CD4-positive, alpha-beta T cell (primary cell): ENCODE measurements at regions not wholly inside any gene's neighbourhood (a gene's known extent, or its start where the extent isn't known, plus 50 kb on each side); places are given as distances from the start of the nearest gene placed in this dataset.
A peak's percentile ranks its signal among the peaks of the same experiment; 100 is the strongest.
"Not testable (repeated sequence)": the region's sequence is repeated elsewhere in the genome, so short reads cannot be mapped to it uniquely, and the experiment has no call there.

Experiments used
- ATAC-seq: fragments of 200-7000 bp; cut with Tn5 transposase; one replicate; pipeline ENCODE4 v1.10.0; 2022; ENCODE audit warnings: mild to moderate bottlenecking; ENCODE audit not compliant: poor library complexity
- CTCF ChIA-PET: fragments of 350-600 bp; sonication (Branson Sonifier 250); formaldehyde crosslinking; loops from one replicate; lab custom pipeline; 2021; ENCODE audit warnings: antibody characterized with exemption, inconsistent platforms; lab: Charles Lee
- POLR2A ChIA-PET: fragments of 350-600 bp; sonication (Branson Sonifier 250); formaldehyde crosslinking; loops from one replicate; lab custom pipeline; 2021; ENCODE audit warnings: antibody characterized with exemption, inconsistent platforms; lab: Charles Lee
- DNase-seq, 14 experiments: peaks; one replicate each; pipeline ENCODE4 v3.0.0-alpha.2; 2013 to 2020; ENCODE audit warnings: mixed read lengths in 2 of 14
- H3K27ac ChIP-seq, 2 donors: one replicate each; pipeline versions ENCODE4 v1.5.1 to v1.7.0; 2013; ENCODE audit warnings: low read length in 2 of 2, low read depth in 1 of 2, mild to moderate bottlenecking in 1 of 2
- H3K27me3 ChIP-seq, 2 experiments: 1 replicate in 1 of 2; 2 replicates in 1 of 2; pipeline versions ENCODE4 v1.6.1 to v1.7.0; 2013; ENCODE audit warnings: low read length in 2 of 2, control low read depth in 1 of 2, mild to moderate bottlenecking in 1 of 2, moderate library complexity in 1 of 2; ENCODE audit not compliant: insufficient read depth in 2 of 2, control insufficient read depth in 1 of 2
- H3K36me3 ChIP-seq: one replicate; pipeline ENCODE4 v1.6.1; 2013; ENCODE audit warnings: low read length, control low read depth; ENCODE audit not compliant: insufficient read depth
- H3K4me1 ChIP-seq: one replicate; pipeline ENCODE4 v1.6.1; 2013; ENCODE audit warnings: low read length, control low read depth; ENCODE audit not compliant: insufficient read depth
- H3K4me3 ChIP-seq: one replicate; pipeline ENCODE4 v1.5.1; 2013; ENCODE audit warnings: mild to moderate bottlenecking, low read length, moderate library complexity
- H3K9me3 ChIP-seq, 2 experiments: 1 replicate in 1 of 2; 2 replicates in 1 of 2; pipeline versions ENCODE4 v1.6.1 to v1.7.0; 2013; ENCODE audit warnings: low read length in 2 of 2, mild to moderate bottlenecking in 2 of 2, control low read depth in 1 of 2, moderate library complexity in 1 of 2; ENCODE audit not compliant: control insufficient read depth in 1 of 2, insufficient read depth in 1 of 2
- H3K27ac Mint-ChIP-seq: one replicate; pipeline ENCODE4 v1.8.0; 2020; ENCODE audit warnings: mixed read lengths
- H3K27me3 Mint-ChIP-seq: one replicate; pipeline ENCODE4 v1.8.0; 2021; ENCODE audit warnings: mixed read lengths
- H3K36me3 Mint-ChIP-seq: one replicate; pipeline ENCODE4 v1.8.0; 2021; ENCODE audit warnings: low read depth, mixed read lengths
- H3K4me1 Mint-ChIP-seq: one replicate; pipeline ENCODE4 v1.8.0; 2021; ENCODE audit warnings: low read depth, mixed read lengths
- H3K4me3 Mint-ChIP-seq: one replicate; pipeline ENCODE4 v1.8.0; 2020; ENCODE audit warnings: mild to moderate bottlenecking, mixed read lengths
- H3K9me3 Mint-ChIP-seq: one replicate; pipeline ENCODE4 v1.8.0; 2020; ENCODE audit warnings: mixed read lengths
- intact Hi-C, 2 experiments: fragments of 100-400 bp; cut with DNase I in 1 of 2; cut with micrococcal nuclease in 1 of 2; formaldehyde crosslinking; loops; one replicate each; pipeline versions ENCODE4 v1.15.1 to v1.9.0; 2023 to 2025; cut with DNase I, micrococcal nuclease
- TF ChIP-seq, protein P1 (sequence below): fragments of 200-600 bp; IDR thresholded peaks from one replicate; pipeline ENCODE4 v1.8.0; 2022; ENCODE audit warnings: antibody characterized with exemption, mild to moderate bottlenecking

DNA sequence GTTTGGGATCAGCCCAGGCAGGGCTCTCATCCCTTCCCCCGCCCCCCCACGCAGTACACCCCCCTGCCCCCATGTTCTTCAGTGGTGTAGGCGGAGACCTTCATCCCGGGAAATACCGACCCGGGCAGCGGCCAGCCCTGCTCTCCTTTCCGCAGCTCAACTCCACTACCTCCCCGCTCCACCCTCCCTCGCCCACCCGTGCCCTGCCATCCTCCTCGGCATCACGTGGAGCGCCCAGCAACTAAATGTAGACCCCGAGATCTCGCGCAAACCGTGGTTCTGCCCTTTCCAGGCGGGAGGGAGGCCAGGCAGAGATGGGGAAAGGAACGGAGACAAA is 1932.2 kb upstream of the DEFB115 start:
- H3K9me3 Mint-ChIP-seq = peaks cover 15% of the 10 kb centered on the region
- no peak for ATAC-seq

DNA sequence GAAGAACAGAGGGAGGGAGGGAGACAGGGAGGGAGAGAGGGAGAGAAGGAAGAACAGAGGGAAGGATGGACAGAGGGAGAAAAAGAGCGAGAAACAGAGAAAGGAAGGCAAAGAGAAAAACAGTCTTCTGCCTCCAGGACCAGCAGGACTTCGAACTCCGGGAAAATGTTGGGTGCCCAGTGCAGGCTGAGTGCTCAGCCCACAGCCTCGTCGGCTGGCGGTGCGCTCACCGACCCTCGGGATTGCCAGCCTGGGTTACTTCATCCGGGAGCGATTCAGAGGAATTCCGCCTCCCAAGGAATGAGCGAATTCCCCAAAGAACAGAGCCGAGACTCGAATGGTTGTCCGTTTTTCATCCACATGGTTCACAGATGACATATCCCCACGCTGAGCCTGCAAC is 1931.7 kb upstream of the DEFB115 start:
- H3K4me3 Mint-ChIP-seq, POLR2A ChIA-PET, DNase-seq, intact Hi-C loops, CTCF ChIA-PET, H3K4me1 Mint-ChIP-seq, H3K27ac Mint-ChIP-seq, H3K27ac ChIP-seq, H3K27me3 ChIP-seq, H3K36me3 Mint-ChIP-seq, ATAC-seq, H3K4me3 ChIP-seq, H3K4me1 ChIP-seq, H3K36me3 ChIP-seq, H3K27me3 Mint-ChIP-seq: not testable (repeated sequence)
- peaks cover 5 to 52% of the 10 kb centered on the region in 2 experiments for H3K9me3 ChIP-seq
- H3K9me3 Mint-ChIP-seq = peaks cover 17% of the 10 kb centered on the region

More for the DNA sequence above, 1932.2 kb upstream of the DEFB115 start:
- H3K4me3 Mint-ChIP-seq = no peak overlapping the region
- intact Hi-C loops = no loop called here
- ChIA-PET CTCF (no interaction called here), POLR2A (no interaction called here)
- Histone ChIP-seq H3K4me1 (no peaks in the 10 kb centered on the region), H3K27ac (no peak overlapping the region), H3K4me3 (peak overlapping the region; percentile 16), H3K27me3 (peaks cover 0 to 4% of the 10 kb centered on the region in 2 experiments), H3K9me3 (peaks cover 1 to 51% of the 10 kb centered on the region in 2 experiments), H3K36me3 (no peaks in the 10 kb centered on the region)
- TF ChIP-seq, protein P1, sequence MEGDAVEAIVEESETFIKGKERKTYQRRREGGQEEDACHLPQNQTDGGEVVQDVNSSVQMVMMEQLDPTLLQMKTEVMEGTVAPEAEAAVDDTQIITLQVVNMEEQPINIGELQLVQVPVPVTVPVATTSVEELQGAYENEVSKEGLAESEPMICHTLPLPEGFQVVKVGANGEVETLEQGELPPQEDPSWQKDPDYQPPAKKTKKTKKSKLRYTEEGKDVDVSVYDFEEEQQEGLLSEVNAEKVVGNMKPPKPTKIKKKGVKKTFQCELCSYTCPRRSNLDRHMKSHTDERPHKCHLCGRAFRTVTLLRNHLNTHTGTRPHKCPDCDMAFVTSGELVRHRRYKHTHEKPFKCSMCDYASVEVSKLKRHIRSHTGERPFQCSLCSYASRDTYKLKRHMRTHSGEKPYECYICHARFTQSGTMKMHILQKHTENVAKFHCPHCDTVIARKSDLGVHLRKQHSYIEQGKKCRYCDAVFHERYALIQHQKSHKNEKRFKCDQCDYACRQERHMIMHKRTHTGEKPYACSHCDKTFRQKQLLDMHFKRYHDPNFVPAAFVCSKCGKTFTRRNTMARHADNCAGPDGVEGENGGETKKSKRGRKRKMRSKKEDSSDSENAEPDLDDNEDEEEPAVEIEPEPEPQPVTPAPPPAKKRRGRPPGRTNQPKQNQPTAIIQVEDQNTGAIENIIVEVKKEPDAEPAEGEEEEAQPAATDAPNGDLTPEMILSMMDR = no peak
- no peaks in the 10 kb centered on the region for H3K27me3 Mint-ChIP-seq
- H3K36me3 Mint-ChIP-seq = peaks cover 6% of the 10 kb centered on the region
- DNase-seq = no peak
- no peak overlapping the region for H3K27ac Mint-ChIP-seq
- H3K4me1 Mint-ChIP-seq = no peaks in the 10 kb centered on the region

DNA sequence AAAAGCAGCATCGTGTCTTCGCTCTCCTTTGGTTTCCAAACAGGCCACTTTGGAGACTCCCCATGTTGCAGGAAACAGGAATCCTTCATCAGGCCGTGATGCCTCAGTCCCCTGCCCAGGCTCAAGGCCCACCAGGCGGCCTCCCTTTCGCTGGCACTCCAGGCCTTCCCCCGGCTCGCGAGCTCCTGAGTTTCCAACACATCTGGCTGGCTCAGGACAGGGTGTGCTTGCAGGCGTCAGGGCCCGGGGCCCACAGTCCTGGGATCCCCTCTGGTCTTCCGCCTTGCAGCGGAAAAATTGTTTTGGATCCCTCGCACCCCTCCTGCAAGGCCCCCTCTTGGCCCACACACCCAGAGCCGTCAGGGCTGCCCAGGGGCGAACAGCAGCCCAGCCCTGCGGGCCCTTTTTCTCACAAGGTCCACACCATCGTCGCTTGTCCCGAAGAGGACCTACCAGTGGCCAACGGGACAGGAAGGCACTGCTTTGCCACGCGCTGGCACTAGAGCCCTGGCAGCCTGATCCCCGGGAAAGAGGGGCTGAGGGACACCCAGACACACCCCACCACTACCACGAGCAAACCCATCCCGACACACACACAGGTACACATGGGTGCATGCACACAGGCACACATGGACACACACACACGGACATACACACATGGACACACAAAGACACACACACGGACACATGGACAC is 1930.9 kb upstream of the DEFB115 start:
- H3K4me1 Mint-ChIP-seq = no peaks in the 10 kb centered on the region
- no peaks in the 10 kb centered on the region for H3K27me3 Mint-ChIP-seq
- no peaks in the 10 kb centered on the region for H3K4me1 ChIP-seq
- CTCF ChIA-PET = no interaction called here
- peaks cover 0 to 4% of the 10 kb centered on the region in 2 experiments for H3K27me3 ChIP-seq
- H3K9me3 Mint-ChIP-seq = peaks cover 18% of the 10 kb centered on the region
- no peak overlapping the region for H3K27ac Mint-ChIP-seq
- no peak overlapping the region for H3K4me3 ChIP-seq
- peaks cover 5 to 56% of the 10 kb centered on the region in 2 experiments for H3K9me3 ChIP-seq
- no peak for DNase-seq
- intact Hi-C loops = no loop called here
- no peaks in the 10 kb centered on the region for H3K36me3 ChIP-seq
- POLR2A ChIA-PET = no interaction called here
- peaks cover 6% of the 10 kb centered on the region for H3K36me3 Mint-ChIP-seq
- no peak for ATAC-seq
- H3K4me3 Mint-ChIP-seq = no peak overlapping the region
- H3K27ac ChIP-seq = no peak overlapping the region
- TF ChIP-seq, protein P1 = no peak

DNA sequence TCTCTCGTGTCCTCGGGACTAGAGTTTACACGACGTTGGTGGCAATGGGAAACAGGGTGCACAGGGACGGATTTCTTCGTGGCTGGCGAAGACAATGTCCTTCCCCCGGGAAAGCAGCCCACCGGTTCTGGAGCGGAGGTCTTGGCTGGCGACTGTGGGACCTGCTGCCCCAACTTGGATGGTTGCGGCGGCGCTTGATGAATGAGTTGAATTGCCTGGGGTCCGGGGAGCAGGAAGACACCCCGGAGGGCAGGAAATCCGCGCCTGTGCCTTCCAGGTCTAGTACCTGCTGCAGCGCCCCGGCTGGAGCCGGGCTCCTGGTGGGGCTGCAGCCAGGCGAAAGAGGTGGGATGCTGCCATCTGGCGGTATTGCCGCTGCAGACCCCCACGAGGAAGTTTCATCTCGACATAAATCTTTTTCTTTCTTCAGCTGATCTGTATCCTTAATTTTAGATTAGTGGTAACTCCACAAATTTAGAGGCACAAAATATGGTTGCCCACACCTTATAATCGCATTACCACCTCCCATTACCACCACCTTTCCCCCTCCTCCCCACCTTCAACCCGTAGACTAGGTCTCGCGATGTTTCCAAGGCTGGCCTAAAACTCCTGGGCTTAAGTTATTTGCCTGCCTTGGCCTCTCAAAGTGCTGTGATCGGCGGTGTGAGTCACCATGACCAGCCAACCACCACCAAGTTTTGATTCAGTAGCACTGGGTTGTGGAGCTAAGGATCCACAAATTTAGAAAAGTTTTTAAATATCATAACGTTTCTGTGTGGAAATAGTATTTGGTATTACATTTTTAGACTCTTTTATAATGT is 1929.7 kb upstream of the DEFB115 start:
- H3K4me1 ChIP-seq, H3K36me3 Mint-ChIP-seq, H3K4me1 Mint-ChIP-seq, intact Hi-C loops, H3K27ac Mint-ChIP-seq, H3K4me3 ChIP-seq, H3K27ac ChIP-seq, CTCF ChIA-PET, ATAC-seq, H3K36me3 ChIP-seq, H3K27me3 ChIP-seq, H3K4me3 Mint-ChIP-seq, POLR2A ChIA-PET, H3K27me3 Mint-ChIP-seq: not testable (repeated sequence)
- peaks cover 23% of the 10 kb centered on the region for H3K9me3 Mint-ChIP-seq
- peaks cover 5 to 56% of the 10 kb centered on the region in 2 experiments for H3K9me3 ChIP-seq
- DNase-seq = peak in 10 of 14 experiments; percentile 11 to 67 (median 34)

DNA sequence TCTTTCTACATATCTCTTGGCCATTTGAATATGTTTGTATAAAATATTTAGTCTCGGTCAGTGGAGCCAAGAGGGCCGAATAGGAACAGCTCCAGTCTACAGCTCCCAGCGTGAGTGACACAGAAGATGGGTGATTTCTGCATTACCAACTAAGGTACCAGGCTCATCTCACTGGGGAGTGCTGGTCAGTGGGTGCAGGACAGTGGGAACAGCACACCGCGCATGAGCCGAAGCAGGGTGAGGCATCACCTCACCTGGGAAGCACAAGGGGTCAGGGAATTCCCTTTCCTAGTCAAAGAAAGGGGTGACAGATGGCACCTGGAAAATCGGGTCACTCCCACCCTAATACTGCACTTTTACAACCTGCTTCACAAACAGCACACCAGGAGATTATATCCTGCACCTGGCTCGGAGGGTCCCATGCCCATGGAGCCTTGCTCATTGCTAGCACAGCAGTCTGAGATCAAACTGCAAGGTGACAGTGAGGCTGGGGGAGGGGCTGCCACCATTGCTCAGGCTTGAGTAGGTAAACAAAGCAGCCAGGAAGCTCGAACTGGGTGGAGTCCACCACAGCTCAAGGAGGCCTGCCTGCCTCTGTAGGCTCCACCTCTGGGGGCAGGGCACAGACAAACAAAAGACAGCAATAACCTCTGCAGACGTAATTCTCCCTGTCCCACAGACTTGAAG is 1926.9 kb upstream of the DEFB115 start:
- H3K36me3 Mint-ChIP-seq, H3K27me3 ChIP-seq, H3K27ac Mint-ChIP-seq, H3K36me3 ChIP-seq, intact Hi-C loops, H3K27me3 Mint-ChIP-seq, ATAC-seq, POLR2A ChIA-PET, H3K4me1 Mint-ChIP-seq, H3K4me3 Mint-ChIP-seq, CTCF ChIA-PET, H3K27ac ChIP-seq, H3K4me1 ChIP-seq, H3K4me3 ChIP-seq: not testable (repeated sequence)
- H3K9me3 Mint-ChIP-seq = peaks cover 35% of the 10 kb centered on the region
- peaks cover 5 to 34% of the 10 kb centered on the region in 2 experiments for H3K9me3 ChIP-seq
- DNase-seq = peak in 1 of 14 experiments; percentile 27
